Vagina (tissue), 2 donors: ENCODE measurements at regions not wholly inside any gene's neighbourhood (a gene's known extent, or its start where the extent isn't known, plus 50 kb on each side); places are given as distances from the start of the nearest gene placed in this dataset.

ENCODE experiments used
- POLR2A ChIP-seq, 2 donors: fragments of 450-650 bp; IDR thresholded peaks; one replicate each; pipeline ENCODE4 v1.6.1; 2017; ENCODE audit warnings: antibody characterized with exemption in 2 of 2, mild to moderate bottlenecking in 2 of 2, moderate library complexity in 2 of 2
- TF ChIP-seq, protein P1 (sequence below), 3 experiments: fragments of 450-650 bp in 2 of 3; fragments of 200-600 bp in 1 of 3; sonication (generic) in 1 of 3; IDR thresholded peaks; one replicate each; pipeline ENCODE4 v1.5.1; 2017 to 2019; ENCODE audit warnings: antibody characterized with exemption in 3 of 3, mild to moderate bottlenecking in 2 of 3, moderate library complexity in 2 of 3

DNA sequence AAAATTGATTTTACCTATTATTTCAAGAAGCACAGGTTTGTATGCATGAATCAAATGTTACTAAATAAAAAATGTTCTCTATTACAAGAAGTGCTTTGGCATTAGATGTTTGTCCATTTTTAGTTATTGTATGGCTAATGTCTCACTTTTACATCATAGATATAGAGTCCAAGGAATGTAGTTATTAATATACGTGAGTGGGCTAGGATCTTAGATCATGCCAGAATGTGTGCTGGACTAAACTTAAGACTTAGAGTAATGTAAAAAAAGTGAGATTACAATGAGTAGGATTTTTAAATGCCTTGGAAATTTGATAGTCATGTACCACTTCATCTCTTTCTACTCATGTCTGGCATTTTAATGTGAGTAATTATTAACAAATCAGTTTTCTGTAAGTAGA is 196.6 kb downstream of the ARL4A start:
- no peak for TF ChIP-seq POLR2A (IDR thresholded peaks at IDR 0.05)
- TF ChIP-seq, protein P1, sequence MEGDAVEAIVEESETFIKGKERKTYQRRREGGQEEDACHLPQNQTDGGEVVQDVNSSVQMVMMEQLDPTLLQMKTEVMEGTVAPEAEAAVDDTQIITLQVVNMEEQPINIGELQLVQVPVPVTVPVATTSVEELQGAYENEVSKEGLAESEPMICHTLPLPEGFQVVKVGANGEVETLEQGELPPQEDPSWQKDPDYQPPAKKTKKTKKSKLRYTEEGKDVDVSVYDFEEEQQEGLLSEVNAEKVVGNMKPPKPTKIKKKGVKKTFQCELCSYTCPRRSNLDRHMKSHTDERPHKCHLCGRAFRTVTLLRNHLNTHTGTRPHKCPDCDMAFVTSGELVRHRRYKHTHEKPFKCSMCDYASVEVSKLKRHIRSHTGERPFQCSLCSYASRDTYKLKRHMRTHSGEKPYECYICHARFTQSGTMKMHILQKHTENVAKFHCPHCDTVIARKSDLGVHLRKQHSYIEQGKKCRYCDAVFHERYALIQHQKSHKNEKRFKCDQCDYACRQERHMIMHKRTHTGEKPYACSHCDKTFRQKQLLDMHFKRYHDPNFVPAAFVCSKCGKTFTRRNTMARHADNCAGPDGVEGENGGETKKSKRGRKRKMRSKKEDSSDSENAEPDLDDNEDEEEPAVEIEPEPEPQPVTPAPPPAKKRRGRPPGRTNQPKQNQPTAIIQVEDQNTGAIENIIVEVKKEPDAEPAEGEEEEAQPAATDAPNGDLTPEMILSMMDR (IDR thresholded peaks at IDR 0.05): no peak
